Ureter (tissue), 1 donor: ENCODE measurements at regions not wholly inside any gene's neighbourhood (a gene's known extent, or its start where the extent isn't known, plus 50 kb on each side); places are given as distances from the start of the nearest gene placed in this dataset.
A peak's percentile ranks its signal among the peaks of the same experiment; 100 is the strongest.

Experiments used
- DNase-seq: peaks from one replicate; pipeline ENCODE4 v3.0.0-alpha.2; 2020; ENCODE audit warnings: low spot score
- donor health status: DM: yes; HTN: yes; CAD: no.

- DNase-seq: no peak
These were observed 154.5 kb upstream of the ANK2 start for GRCh38 chr4:112894951-112895350.

- no peak for DNase-seq
These were observed 153.4 kb upstream of the ANK2 start for GRCh38 chr4:112895811-112896608.

- no peak for DNase-seq
These were observed 152.8 kb upstream of the ANK2 start for GRCh38 chr4:112896609-112897190.

- DNase-seq: no peak
These were observed 151.9 kb upstream of the ANK2 start for GRCh38 chr4:112897543-112897942.

- DNase-seq: no peak
These were observed 150.9 kb upstream of the ANK2 start for GRCh38 chr4:112898357-112899141.

GRCh38 chr4:112900416-112900815, 149.0 kb upstream of the ANK2 start:
- DNase-seq: no peak

- DNase-seq: no peak
These were observed 147.5 kb upstream of the ANK2 start for GRCh38 chr4:112901962-112902411.

- DNase-seq: no peak
These were observed 143.7 kb upstream of the ANK2 start for GRCh38 chr4:112905728-112906127.

GRCh38 chr4:112908511-112908910, 140.9 kb upstream of the ANK2 start:
- DNase-seq: no peak

GRCh38 chr4:112910109-112910736, 139.2 kb upstream of the ANK2 start:
- DNase-seq: peak; percentile 48

GRCh38 chr4:112916868-112917267, 132.6 kb upstream of the ANK2 start:
- no peak for DNase-seq

GRCh38 chr4:112923516-112923915, 125.9 kb upstream of the ANK2 start:
- DNase-seq: no peak

- no peak for DNase-seq
These were observed 122.6 kb upstream of the ANK2 start for GRCh38 chr4:112926819-112927218.

GRCh38 chr4:112927544-112927943, 121.9 kb upstream of the ANK2 start:
- DNase-seq: no peak

GRCh38 chr4:112931001-112931400, 118.5 kb upstream of the ANK2 start:
- no peak for DNase-seq

GRCh38 chr4:112933790-112934189, 115.7 kb upstream of the ANK2 start:
- no peak for DNase-seq

- DNase-seq: no peak
These were observed 110.9 kb upstream of the ANK2 start for GRCh38 chr4:112938461-112939058.

GRCh38 chr4:112939901-112940300, 109.6 kb upstream of the ANK2 start:
- no peak for DNase-seq

GRCh38 chr4:112940336-112940735, 109.1 kb upstream of the ANK2 start:
- DNase-seq: no peak

- DNase-seq: no peak
These were observed 107.4 kb upstream of the ANK2 start for GRCh38 chr4:112942077-112942476.

- DNase-seq: no peak
These were observed 106.5 kb upstream of the ANK2 start for GRCh38 chr4:112942997-112943396.

- no peak for DNase-seq
These were observed 105.4 kb upstream of the ANK2 start for GRCh38 chr4:112944006-112944405.
